H9 (cell line): ENCODE measurements at regions not wholly inside any gene's neighbourhood (a gene's known extent, or its start where the extent isn't known, plus 50 kb on each side); places are given as distances from the start of the nearest gene placed in this dataset.

ENCODE experiments used
- DNase-seq: peaks from one replicate; pipeline ENCODE4 v3.0.0-alpha.2; 2017
- H2AFZ ChIP-seq: one replicate; pipeline ENCODE4 v1.6.1; 2013; ENCODE audit warnings: mild to moderate bottlenecking, low read length, control low read depth, moderate library complexity
- H2AK5ac ChIP-seq: 2 replicates; pipeline ENCODE4 v1.6.1; 2013; ENCODE audit warnings: low read length, control low read depth, mixed read lengths; ENCODE audit not compliant: insufficient read length
- H2BK120ac ChIP-seq: one replicate; pipeline ENCODE4 v1.6.1; 2013; ENCODE audit warnings: low read depth, mild to moderate bottlenecking, low read length, control low read depth, inconsistent platforms; ENCODE audit not compliant: poor library complexity, severe bottlenecking
- H2BK12ac ChIP-seq: 2 replicates; pipeline ENCODE4 v1.6.1; 2013; ENCODE audit warnings: low read length, control low read depth, mixed read lengths, low read depth; ENCODE audit not compliant: insufficient read length
- H2BK15ac ChIP-seq: 2 replicates; pipeline ENCODE4 v1.6.1; 2013; ENCODE audit warnings: low read depth, low read length, control low read depth
- H2BK20ac ChIP-seq: one replicate; pipeline ENCODE4 v1.6.1; 2013; ENCODE audit warnings: low read depth, mild to moderate bottlenecking, low read length, control low read depth, inconsistent platforms; ENCODE audit not compliant: poor library complexity, severe bottlenecking
- H2BK5ac ChIP-seq: 2 replicates; pipeline ENCODE4 v1.6.1; 2013; ENCODE audit warnings: low read length, control low read depth, mixed read lengths; ENCODE audit not compliant: insufficient read length
- H3K14ac ChIP-seq: 2 replicates; pipeline ENCODE4 v1.6.1; 2013; ENCODE audit warnings: low read length, control low read depth; ENCODE audit not compliant: insufficient read depth
- H3K18ac ChIP-seq: 2 replicates; pipeline ENCODE4 v1.6.1; 2013; ENCODE audit warnings: low read depth, mild to moderate bottlenecking, mixed read lengths, low read length, control low read depth; ENCODE audit not compliant: insufficient read length
- H3K23ac ChIP-seq: 2 replicates; pipeline ENCODE4 v1.6.1; 2013; ENCODE audit warnings: low read length, control low read depth, mixed read lengths, low read depth; ENCODE audit not compliant: insufficient read length
- H3K23me2 ChIP-seq: 2 replicates; pipeline ENCODE4 v1.6.1; 2013; ENCODE audit warnings: low read depth, mild to moderate bottlenecking, mixed read lengths, low read length, control low read depth; ENCODE audit not compliant: insufficient read length, poor library complexity, severe bottlenecking
- H3K27ac ChIP-seq: 2 replicates; pipeline ENCODE4 v1.5.1; 2013; ENCODE audit warnings: low read length, control low read depth, mixed read lengths, low read depth; ENCODE audit not compliant: insufficient read length
- H3K27me3 ChIP-seq: 2 replicates; pipeline ENCODE4 v1.6.1; 2013; ENCODE audit warnings: low read length, control low read depth, inconsistent platforms; ENCODE audit not compliant: insufficient read depth
- H3K4ac ChIP-seq: 2 replicates; pipeline ENCODE4 v1.6.1; 2013; ENCODE audit warnings: low read depth, mild to moderate bottlenecking, control low read depth, inconsistent platforms, low read length, moderate library complexity
- H3K4me1 ChIP-seq: 2 replicates; pipeline ENCODE4 v1.6.1; 2013; ENCODE audit warnings: low read length, control low read depth, inconsistent platforms; ENCODE audit not compliant: insufficient read depth
- H3K4me2 ChIP-seq: 2 replicates; pipeline ENCODE4 v1.6.1; 2013; ENCODE audit warnings: low read length, control low read depth, mixed read lengths; ENCODE audit not compliant: insufficient read length, insufficient read depth
- H3K56ac ChIP-seq: 2 replicates; pipeline ENCODE4 v1.6.1; 2013; ENCODE audit warnings: low read depth, mild to moderate bottlenecking, mixed read lengths, low read length, control low read depth; ENCODE audit not compliant: insufficient read length
- H3K79me1 ChIP-seq: 2 replicates; pipeline ENCODE4 v1.6.1; 2013; ENCODE audit warnings: low read depth, mild to moderate bottlenecking, moderate library complexity, low read length, control low read depth, inconsistent platforms; ENCODE audit not compliant: insufficient read depth, poor library complexity, severe bottlenecking
- H3K79me2 ChIP-seq: 2 replicates; pipeline ENCODE4 v1.6.1; 2013; ENCODE audit warnings: low read length, control low read depth, inconsistent platforms; ENCODE audit not compliant: insufficient read depth
- H3K9ac ChIP-seq: 2 replicates; pipeline ENCODE4 v1.6.1; 2013; ENCODE audit warnings: low read length, control low read depth, mixed read lengths; ENCODE audit not compliant: insufficient read length; ENCODE audit errors: extremely low read depth
- H3K9me3 ChIP-seq: one replicate; pipeline ENCODE4 v1.6.1; 2013; ENCODE audit warnings: low read depth, low read length, inconsistent platforms; ENCODE audit not compliant: control insufficient read depth
- H3T11ph ChIP-seq: one replicate; pipeline ENCODE4 v1.6.1; 2013; ENCODE audit warnings: mild to moderate bottlenecking, low read length, control low read depth, inconsistent platforms
- H4K20me1 ChIP-seq: one replicate; pipeline ENCODE4 v1.6.1; 2013; ENCODE audit not compliant: control insufficient read depth, insufficient read length, insufficient read depth
- H4K5ac ChIP-seq: 2 replicates; pipeline ENCODE4 v1.6.1; 2013; ENCODE audit warnings: low read depth, mild to moderate bottlenecking, mixed read lengths, low read length, control low read depth; ENCODE audit not compliant: insufficient read length
- H4K8ac ChIP-seq: replicated peaks from 2 replicates; pipeline ENCODE4 v1.6.1; 2013; ENCODE audit warnings: low read length, control low read depth, mixed read lengths, low read depth; ENCODE audit not compliant: insufficient read length
- H4K91ac ChIP-seq: 2 replicates; pipeline ENCODE4 v1.6.1; 2013; ENCODE audit warnings: low read depth, mild to moderate bottlenecking, moderate library complexity, mixed read lengths, low read length, control low read depth; ENCODE audit not compliant: insufficient read length
- H3K27ac Mint-ChIP-seq, 3 experiments: 2 replicates in 2 of 3; 3 replicates in 1 of 3; pipeline ENCODE4 v1.8.0; 2020 to 2021; ENCODE audit warnings: mixed read lengths in 3 of 3, mild to moderate bottlenecking in 1 of 3, moderate library complexity in 1 of 3
- H3K27me3 Mint-ChIP-seq: 2 replicates; pipeline ENCODE4 v1.8.0; 2021; ENCODE audit warnings: low read depth, mild to moderate bottlenecking, moderate library complexity, mixed read lengths
- H3K36me3 Mint-ChIP-seq, 3 experiments: 2 replicates in 2 of 3; 3 replicates in 1 of 3; pipeline ENCODE4 v1.8.0; 2020 to 2021; ENCODE audit warnings: low read depth in 3 of 3, mixed read lengths in 3 of 3; ENCODE audit not compliant: insufficient read depth in 1 of 3
- H3K4me1 Mint-ChIP-seq, 2 experiments: 2 replicates each; pipeline ENCODE4 v1.8.0; 2020; ENCODE audit warnings: mixed read lengths in 2 of 2
- H3K4me3 Mint-ChIP-seq, 2 experiments: 2 replicates in 1 of 2; 3 replicates in 1 of 2; pipeline ENCODE4 v1.8.0; 2020 to 2021; ENCODE audit warnings: mild to moderate bottlenecking in 2 of 2, mixed read lengths in 2 of 2, moderate library complexity in 1 of 2
- H3K9me3 Mint-ChIP-seq, 2 experiments: 2 replicates in 1 of 2; 3 replicates in 1 of 2; pipeline ENCODE4 v1.8.0; 2020; ENCODE audit warnings: mild to moderate bottlenecking in 2 of 2, mixed read lengths in 2 of 2, moderate library complexity in 1 of 2
- CTCF ChIP-seq: fragments of 200-600 bp; sonication (generic); conservative IDR thresholded peaks from 3 replicates; pipeline ENCODE4 v1.8.0; 2021; ENCODE audit warnings: antibody characterized with exemption, mild to moderate bottlenecking
- WGBS: extraction: QIAGEN DNeasy Blood & Tissue Kit; methylation state at CpG from one replicate; pipeline ENCODE4 v1.1.7; 2013; ENCODE audit warnings: missing lambda C conversion rate, low lambda C conversion rate, mixed read lengths; ENCODE audit not compliant: insufficient read length; ENCODE audit errors: extremely low coverage; 5-methylcytosine and 5-hydroxymethylcytosine counted together

- no peak overlapping the region for H3K27ac ChIP-seq
- no peak overlapping the region for H3K18ac ChIP-seq
- no peaks in the 10 kb centered on the region for H3K9me3 ChIP-seq
- no peak overlapping the region for H2BK15ac ChIP-seq
- H3K79me1 ChIP-seq: no peaks in the 10 kb centered on the region
- H3K9ac ChIP-seq: no peak overlapping the region
- no peak overlapping the region for H3K56ac ChIP-seq
- Mint-ChIP-seq H3K27ac (no peak overlapping the region; a peak in 1 of 7 replicates), H3K9me3 (peaks cover 18 to 21% of the 10 kb centered on the region in 2 experiments), H3K27me3 (no peaks in the 10 kb centered on the region), H3K36me3 (peaks cover 0 to 4% (median under 1%) of the 10 kb centered on the region in 3 experiments; a peak in 4 of 7 replicates), H3K4me1 (peaks cover 3 to 4% of the 10 kb centered on the region in 2 experiments), H3K4me3 (no peak overlapping the region)
- no peak overlapping the region for H2BK5ac ChIP-seq
- H2AK5ac ChIP-seq: no peak overlapping the region
- no peak overlapping the region for H4K91ac ChIP-seq
- H3K4me2 ChIP-seq: no peak overlapping the region
- no peak overlapping the region for H2BK120ac ChIP-seq
- H2BK20ac ChIP-seq: no peak overlapping the region
- no peak overlapping the region for H4K8ac ChIP-seq
- H3K14ac ChIP-seq: no peak overlapping the region
- WGBS: no CpG with 5 or more reads among the region's 3 CpGs
- H3K79me2 ChIP-seq: no peaks in the 10 kb centered on the region
- H3T11ph ChIP-seq: no peak overlapping the region
- no peak overlapping the region for H2BK12ac ChIP-seq
- no peaks in the 10 kb centered on the region for H3K23me2 ChIP-seq
- no peak overlapping the region for H4K5ac ChIP-seq
- H4K20me1 ChIP-seq: no peaks in the 10 kb centered on the region
- no peaks in the 10 kb centered on the region for H3K4me1 ChIP-seq
- no peak overlapping the region for H2AFZ ChIP-seq
- no peak overlapping the region for H3K4ac ChIP-seq
- TF ChIP-seq CTCF: 0 out of 3 replicates have a peak, but pooled peaks have one; percentile 9
- no peak for DNase-seq
- H3K23ac ChIP-seq: no peak overlapping the region
- no peaks in the 10 kb centered on the region for H3K27me3 ChIP-seq
These were observed 519.1 kb upstream of the SALL3 start for GRCh38 chr18:78460558-78460957.
